Astrocyte of the hippocampus (primary cell): ENCODE measurements at regions not wholly inside any gene's neighbourhood (a gene's known extent, or its start where the extent isn't known, plus 50 kb on each side); places are given as distances from the start of the nearest gene placed in this dataset.

ENCODE experiments used
- DNase-seq: peaks from one replicate; pipeline ENCODE4 v3.0.0; 2011; ENCODE audit warnings: low read depth, low spot score

DNA sequence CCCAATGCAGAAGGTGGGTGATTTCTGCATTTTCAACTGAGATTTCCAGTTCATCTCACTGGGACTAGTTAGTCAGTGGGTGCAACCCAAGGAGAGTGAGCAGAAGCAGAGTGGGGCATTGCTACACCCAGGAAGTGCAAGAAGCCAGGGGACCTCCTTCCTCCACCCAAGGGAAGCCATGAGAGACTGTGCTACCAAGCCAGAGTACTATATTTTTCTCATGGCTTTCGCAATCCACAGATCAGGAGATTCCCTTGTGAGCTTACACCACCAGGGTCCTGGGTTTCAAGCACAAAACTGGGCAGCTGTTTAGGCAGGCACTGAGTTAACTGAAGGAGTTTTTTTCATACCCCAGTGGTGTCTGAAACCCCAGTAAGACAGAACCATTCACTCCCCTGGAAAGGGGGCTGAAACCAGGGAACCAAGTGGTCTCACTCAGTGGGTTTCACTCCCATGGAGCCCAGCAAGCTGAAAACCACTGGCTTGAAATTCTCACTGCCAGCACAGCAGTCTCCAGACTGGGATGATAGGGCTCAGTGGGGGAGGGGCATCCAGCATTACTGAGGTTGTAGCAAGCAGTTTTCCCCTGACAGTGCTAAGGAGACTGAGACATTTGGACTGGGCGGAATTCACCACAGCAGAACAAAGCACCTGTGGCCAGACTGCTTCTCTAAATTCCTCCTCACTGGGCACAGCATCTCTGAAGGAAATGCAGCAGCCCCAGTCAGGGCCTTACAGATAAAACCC lies 903.4 kb downstream of the TECRL start:
- DNase-seq = no peak

DNA sequence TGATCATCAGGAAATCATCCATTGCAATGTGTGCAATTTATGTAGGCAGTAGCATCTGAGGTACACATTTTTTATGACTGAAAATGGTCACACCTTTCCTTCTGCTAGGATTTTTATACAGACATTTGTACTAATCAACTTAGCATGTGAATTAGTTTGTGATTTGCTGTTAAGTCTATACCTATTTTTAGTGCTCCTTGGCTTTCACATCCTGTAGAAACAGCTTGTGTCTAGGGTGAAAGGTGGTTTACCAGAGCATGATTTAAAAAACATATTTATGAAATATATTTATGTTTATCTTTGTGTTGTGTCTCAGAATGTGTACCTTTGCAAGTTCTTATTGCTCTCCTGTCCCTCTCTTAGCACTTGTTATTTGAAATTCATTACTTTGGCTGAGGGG lies 916.0 kb downstream of the TECRL start:
- no peak for DNase-seq

DNA sequence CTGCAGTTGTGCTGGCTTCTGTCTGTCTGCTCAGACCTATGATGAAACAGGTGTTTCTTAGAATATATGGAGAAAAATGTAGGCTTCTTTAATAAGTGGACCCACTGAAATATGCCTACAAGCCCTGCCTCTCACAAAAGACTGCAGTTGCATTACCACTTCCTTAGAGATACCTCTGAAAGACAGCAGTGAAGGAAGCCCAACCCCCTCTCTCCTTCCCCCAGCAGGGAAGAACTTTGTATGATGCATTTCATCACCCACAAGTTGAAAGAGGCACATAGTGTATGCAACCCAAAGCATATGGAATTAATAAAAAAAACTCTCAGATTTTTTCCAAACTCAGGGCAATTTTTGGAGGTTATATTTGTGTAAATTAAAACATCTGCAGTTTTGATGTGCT lies 916.7 kb downstream of the TECRL start:
- DNase-seq = no peak

DNA sequence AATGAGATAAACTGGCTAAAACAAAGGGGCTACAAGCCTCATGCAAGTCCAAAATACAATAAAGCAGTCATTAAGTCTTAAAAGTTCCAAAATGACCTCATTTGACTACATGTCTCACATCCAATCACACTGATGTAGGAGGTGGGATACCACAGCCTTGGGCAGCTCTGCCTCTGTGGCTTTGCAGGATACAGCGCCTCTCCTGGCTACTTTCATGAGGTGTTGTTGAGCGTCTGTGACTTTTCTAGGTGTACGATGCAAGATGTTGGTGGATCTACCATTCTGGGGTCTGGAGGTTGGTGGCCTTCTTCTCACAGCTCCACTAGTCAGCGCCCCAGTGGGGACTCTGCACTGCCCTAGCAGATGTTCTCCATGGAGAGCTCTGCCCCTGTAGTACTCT lies 944.9 kb downstream of the TECRL start:
- DNase-seq = no peak

DNA sequence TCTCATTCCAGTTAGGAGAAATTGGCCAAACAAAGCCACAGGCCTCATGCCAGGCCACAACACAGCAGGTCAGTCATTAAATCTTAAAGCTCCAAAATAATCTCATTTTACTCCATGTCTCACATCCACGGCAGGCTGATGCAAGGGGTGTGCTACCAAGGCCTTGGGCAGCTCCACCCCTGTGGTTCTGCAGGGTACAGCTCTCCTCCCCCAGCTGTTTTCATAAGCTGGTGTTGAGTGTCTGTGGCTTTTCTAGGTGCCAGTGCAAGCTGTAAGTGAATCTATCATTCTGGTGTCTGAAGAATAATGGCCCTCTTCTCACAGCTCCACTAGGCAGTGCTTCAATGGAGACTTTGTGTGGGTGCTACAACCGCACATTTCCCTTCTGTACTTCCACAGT lies 949.2 kb downstream of the TECRL start:
- no peak for DNase-seq

DNA sequence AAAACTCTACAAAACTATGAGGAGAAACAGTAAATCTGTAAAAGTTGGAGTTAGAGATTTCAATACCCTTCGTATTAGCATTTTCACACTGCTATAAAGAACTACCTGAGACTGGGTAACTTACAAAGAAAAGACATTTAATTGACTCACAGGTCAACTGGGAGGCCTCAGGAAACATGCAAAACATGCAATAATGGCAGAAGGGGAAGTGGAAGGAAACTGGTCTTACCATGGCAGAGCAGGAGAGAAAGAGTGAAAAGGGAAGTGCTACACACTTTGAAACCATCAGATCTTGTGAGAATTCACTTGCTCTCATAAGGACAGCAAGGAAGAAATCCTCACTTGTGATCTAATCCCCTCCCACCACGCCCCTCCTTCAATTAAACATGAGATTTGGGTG lies 949.9 kb downstream of the TECRL start:
- no peak for DNase-seq

DNA sequence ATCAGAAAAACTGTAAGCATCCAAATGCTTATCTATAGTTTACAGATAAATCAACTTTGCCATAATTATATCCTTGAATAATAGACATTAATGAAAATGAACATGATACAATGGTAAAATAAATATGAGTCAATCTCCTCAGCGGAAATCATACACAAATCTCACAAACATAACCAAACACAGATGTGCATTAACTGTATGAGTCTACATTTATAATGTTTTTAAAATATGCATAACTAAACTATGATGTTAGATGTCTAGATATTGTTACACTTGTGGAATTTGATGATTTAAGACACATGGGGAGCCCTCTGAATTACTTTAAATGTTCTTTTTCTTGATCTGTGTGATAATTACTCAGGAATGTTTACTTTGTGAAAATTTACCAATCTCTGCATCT lies 951.2 kb downstream of the TECRL start:
- DNase-seq = no peak

DNA sequence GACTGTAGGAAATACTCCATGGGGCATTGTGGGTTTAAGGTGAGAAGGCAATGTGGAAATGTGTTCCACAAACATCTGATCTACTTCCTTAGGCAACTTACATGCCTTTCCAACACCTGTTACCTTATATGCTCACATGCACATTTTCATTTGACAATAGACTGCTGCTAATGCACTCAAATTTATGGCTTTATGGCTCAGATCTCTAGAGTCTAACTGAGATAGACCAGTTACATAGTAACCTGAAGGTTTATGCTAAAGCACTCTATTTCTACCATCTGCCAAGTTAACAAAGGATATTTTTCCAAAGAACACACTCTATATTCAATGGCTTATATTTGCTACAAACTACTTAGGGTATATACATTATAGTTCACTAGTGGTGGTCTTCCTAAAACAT lies 969.0 kb downstream of the TECRL start:
- DNase-seq = no peak

DNA sequence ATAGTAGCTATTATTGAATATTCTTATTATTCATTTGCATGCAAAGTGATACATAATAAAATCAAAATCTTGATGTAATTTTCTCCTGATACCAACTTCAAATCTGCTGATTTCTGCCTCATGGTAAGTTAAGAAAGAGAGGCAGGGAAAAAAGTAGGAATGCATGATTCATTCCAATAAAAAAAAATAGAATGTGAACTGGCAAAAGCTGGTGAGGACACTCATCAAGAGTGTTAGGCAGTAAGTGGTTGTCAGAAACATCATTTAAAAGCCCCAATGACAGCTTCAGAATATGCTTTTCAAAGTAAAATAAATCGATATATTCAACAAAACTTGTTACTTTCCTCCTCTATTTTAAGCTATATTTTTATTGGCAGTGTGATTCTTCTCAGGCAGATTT lies 979.1 kb downstream of the TECRL start:
- DNase-seq = no peak

DNA sequence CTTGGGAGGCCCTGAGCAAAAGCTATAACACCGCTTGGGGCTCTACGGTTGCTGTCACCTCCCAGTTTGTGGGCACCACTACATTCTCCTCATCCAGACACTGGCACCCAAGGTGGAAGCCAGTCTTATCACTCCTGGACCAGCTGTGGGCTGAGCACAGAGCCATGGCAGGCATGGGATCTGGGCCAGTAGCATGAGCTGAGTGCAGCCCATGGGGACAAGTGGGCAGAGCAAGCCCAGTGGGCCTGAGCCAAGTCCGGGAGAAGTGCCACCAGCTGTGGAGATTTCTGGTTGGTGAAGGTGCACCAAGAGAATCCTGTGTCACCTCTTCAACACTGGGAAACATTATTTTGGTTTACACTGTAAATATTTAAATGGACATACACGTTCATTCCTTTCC lies 1013.0 kb downstream of the TECRL start:
- no peak for DNase-seq

DNA sequence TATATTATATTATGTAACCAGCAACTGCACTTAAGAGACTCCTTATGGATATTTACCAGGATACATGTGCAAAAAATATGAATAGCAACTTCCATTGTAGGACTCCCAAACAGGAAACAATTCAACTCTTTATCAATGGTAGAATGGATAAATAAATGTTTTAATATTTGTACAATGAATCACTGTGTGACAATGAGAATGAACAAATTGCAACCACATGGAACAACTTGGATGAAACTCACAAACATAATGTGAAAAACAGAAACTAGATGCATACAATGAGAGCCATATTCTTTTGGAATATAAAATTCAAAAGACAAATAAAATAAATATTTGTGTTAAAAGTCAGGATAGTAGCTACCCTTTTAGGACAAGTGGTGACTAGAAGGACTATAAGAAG lies 1015.7 kb downstream of the TECRL start:
- no peak for DNase-seq

DNA sequence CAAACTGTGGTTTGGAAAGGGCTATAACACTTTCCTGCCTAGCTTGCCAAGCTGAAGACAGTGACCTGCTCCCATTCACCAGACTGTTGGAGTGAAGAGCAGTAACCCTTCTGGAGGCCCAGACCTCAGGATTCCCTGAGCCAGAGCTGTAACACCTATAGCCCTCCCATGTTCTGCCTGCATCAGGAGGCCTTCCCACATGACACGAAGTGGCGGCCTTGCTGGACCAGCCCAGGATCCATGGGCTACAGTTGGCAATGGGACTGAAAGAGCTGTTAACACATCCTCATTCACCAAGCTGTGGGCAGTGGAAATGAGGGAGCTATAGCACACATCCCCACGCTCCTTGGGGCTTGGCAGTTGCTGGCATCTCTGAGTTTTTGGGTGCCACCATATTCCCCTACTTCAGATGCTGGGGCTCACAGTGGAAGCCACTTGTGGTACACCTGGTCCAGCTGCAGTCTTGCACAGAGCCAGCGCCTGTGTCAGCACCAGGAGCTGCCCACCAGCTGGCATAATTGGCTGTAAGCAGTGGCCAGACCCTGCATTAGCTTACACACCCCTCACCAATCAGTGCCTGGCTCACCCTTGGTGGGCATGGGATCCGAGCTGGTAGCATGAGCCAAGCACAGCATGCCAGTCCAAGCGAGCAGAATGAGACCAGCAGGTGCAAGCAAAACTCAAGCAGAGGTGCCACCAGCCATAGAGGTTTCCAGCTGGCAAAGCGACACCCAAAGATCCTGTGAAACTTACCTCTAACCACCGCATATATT lies 1029.3 kb downstream of the TECRL start:
- DNase-seq = no peak

DNA sequence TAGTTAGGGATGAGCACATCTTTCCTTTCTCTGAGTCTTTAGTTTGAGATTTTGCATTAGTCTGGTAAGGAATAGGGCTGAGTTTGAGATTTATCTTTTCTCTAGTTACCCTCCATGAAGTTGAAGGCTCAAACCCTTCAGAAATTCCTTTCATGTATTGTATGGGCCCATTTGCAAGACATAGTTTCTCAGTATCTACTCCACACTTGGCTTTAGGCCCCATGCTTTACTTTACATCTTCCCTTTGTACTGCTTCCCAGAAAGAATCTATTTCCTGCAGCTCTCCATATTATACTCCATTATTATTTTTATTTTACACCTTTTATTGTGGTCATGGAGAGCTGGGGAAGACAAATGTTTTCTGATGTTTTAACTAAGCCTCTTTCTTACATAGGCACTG lies 1038.2 kb downstream of the TECRL start:
- no peak for DNase-seq

DNA sequence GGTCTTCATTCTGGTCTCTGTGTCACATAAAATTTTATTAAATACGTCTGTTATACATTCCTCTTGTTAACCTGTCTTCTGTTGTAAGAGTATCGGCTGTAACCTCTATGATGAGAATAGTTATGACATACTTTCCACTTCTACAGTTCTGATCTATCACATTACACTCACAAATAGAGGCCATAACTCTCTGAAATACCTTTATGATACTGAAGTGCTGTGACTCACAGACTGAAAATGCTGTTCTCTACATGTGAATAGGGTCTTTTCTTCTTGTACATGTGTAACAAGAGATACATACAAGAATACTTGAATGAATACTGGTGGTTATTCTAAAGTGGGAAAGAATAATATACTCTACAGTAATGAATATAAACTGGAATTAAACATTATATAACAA lies 1047.6 kb downstream of the TECRL start:
- peak; percentile 0 for DNase-seq

DNA sequence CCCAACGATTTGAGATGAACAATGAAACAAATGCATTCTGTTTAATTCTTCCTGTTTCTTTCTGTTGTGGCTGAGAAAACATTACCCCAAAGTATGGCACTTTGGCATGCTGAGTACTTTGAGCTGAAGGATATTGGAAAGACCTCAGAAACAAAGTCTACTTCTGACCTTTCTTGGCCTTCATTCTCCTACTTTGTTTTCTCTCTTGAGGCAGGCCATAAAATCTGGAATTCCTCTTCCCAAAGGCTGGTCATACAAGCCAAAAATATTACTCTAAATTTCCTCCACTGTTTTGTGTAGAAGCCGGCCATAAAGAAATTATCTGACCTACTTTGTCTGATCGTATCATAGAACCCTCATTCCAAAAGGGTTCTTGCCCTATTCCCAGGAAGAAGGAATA lies 1048.2 kb downstream of the TECRL start:
- DNase-seq = no peak

DNA sequence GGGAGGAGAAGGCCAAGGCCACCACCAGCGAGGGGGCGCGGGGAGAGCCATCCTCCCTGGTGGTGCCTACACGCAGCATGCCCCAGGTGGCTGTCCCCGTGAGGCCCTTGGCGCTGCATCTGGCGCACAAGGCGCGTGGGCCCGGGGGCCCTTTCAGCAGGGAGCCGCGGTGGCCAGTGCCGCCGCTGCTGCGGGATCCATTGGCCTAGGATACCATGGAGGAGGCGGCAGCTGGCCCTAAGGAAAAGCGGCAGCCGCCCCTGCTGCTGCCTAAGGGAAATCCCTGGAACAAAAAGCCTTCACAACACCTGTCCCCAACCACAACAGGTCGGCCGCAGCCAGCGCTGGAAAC lies 1059.6 kb downstream of the TECRL start:
- DNase-seq = no peak

DNA sequence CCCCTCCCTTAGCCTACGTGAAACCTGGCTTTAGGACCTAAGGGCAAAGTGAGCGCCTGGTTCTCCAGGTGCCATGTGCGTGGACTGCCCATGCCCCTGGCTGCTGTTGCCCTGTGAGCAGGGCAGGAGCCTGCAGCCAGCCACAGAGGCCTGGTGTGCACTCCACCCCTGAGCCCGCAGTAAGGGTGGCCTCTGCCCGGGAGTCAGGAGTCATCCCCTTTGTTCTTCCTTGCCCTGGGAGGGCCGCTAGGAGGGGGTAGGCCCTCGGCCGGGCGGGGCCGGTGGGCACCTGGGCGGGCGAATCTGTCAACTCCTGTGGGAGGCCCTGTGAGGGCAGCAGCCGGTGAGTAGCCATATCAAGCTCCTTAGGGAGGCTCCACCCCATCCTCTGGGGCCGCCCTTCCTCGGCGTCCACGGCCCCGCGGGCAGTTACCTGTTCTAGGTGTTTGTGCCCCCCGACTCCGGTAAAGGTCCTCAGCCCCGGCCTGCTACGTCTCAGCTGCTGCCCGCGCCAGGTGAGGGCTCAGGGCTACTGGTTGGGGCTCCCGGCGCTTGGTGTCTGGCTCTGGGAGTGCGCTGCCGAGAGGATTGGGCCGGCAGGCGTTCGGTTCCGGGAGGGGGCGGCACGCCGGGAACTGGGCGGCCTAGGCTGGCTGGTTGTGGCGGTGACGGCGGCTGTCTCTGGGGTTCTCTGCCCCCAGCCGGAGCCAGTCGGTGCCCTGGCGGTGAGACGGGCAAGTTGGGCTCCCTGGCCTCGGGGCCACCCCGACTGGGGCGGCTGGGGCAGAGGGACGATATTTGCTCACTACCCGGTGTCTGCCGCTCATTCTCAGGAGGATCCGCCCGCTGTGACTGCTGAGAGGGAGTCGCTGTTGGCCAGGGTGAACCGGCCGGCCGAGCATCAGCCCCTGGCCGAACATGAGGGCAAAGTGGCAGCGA lies 1060.2 kb downstream of the TECRL start:
- DNase-seq = no peak

DNA sequence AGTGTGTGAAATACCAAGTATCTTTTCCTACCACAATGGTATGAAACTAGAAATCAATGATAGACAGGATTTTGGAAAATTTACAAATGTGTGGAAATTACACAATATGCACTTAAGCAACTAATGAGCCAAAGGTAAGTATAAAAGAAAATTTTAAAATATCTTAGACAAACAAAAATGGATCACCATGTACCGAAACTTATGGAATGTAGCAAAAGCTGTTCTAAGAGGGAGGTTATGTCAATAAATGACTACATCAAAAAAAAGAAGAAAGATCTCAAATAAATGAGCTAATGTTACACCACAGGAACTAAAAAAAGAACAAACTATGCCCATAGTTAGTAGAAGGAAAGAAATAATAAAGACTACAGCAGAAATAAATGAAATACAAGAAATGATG lies 1084.1 kb downstream of the TECRL start:
- DNase-seq = no peak

DNA sequence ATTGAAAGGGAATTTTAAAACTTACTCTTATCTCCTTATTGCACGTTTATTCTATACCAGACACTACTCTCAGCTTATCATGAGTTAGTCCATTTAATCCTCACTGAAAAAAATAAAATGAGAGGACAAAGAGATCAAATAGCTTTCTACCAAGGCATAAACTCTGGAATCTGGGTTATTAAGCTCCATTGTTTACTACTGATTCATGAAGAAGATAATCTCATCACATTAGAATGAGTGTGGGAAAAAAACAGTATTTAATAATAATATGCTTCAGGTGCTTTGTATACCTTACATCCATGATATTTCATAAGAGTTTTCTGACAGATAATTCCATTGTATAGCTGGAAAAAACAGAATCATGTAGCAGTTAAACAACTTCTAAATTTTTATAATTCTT lies 1092.6 kb downstream of the TECRL start:
- DNase-seq = no peak

DNA sequence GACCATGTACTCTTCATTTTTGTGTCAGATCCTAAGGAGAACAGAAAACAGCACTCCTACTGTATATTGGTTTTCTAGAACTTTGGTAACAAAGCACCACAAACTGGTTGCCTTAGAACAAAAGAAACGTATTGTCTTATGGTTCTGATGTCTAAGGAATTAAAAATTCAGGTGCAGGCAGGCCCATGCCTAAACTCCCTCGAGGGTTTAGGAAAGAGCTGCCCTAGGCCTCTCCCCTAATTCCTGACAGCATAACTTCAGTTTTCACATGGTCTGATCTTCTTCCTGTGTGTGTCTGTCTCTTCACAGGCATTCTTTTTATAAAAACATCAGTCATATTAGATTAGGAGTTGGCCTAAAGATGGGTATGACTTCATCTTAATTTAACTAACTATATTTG lies 1093.6 kb downstream of the TECRL start:
- DNase-seq = no peak

DNA sequence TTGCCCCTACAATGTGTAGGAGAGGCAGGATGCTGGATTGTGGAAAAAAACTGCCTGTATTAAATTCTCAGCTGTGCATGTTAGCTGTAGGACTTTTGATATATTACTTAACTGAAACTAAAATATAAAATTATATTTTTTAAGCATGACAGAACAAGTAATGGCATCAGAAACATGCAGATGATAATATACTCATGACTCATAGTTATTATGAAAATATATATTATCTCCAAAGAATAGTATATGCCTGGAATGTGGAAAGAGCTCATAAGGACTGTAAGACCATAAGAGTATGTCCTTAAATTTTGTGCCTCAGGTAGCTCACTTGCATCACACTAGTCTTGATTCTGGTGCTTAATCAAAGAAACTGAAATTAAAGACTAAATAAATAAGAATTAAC lies 1100.6 kb downstream of the TECRL start:
- no peak for DNase-seq

DNA sequence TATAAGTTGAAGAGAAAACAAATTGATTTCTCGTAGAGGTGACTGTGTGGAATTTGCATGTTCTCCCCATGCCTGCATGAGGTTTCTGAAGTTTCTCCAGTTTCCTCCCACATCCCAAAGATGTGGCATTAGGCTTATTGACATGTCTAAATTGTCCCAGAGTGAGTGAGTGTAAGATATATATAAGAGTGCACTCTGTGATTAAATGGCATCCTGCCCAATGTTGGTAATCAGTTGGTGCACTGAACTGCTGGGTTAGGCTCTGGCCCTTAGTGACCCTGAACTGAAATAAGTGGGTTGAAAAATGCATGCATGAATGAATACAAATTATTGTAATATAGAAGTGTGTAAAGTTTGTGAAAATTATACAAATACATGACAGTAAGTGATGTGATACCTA lies 1106.5 kb downstream of the TECRL start:
- no peak for DNase-seq
